M059J (cell line): ENCODE measurements at regions not wholly inside any gene's neighbourhood (a gene's known extent, or its start where the extent isn't known, plus 50 kb on each side); places are given as distances from the start of the nearest gene placed in this dataset.

Source experiments
- DNase-seq: peaks from one replicate; pipeline ENCODE4 v3.0.0-alpha.2; 2012; ENCODE audit warnings: low read depth

DNA sequence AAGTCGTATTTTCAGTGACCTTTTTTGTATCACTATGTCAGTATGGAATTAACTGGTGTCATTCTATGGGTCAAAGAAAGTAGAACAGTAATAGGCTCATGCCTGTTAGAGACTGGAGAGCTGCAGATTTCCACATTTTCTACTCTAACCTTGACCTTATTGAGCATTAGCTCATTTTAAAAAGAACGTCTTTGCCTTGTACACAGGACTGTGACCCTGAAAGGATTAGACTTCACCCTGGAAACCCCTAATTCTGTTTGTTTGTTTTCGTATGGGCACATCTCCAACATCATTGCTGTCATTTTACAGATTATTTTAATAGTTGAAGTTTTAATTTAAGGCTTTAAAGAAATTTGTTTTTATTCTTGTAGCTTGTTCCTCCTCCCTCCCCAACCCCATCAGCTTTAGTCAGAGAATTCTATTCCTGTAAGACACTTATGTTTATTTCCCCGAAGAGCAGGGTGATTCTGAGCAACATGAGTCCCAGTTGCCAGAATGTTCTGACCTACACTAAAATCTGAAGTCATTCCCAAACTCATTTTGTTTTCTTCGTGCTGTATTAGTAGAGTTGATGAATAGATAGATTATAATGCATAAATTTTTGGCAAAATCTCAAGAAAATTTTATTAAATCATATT lies 451.3 kb downstream of the FOXG1 start:
- DNase-seq = no peak

DNA sequence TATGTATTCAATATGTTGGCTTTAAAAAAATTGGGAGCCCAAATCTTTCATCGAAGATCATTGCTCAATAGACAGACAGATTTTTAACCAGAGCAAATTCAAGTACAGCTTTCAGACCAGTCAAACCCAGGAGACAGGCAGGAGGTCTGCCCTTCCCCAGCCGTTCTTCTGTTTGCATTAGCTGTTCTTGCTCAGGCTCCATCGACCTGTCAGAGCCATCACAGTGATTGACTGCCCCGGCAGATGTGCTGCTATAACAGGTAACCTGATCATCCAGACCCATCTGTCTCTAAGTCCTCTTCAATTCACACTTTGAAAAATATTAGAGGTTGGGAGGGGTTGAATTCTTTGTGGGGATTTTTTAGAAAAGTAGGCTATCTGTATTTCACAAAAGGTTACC lies 453.5 kb downstream of the FOXG1 start:
- DNase-seq = no peak

- no peak for DNase-seq
Observed at GRCh38 chr14:29220566-29220965, 454.0 kb downstream of the FOXG1 start.

DNA sequence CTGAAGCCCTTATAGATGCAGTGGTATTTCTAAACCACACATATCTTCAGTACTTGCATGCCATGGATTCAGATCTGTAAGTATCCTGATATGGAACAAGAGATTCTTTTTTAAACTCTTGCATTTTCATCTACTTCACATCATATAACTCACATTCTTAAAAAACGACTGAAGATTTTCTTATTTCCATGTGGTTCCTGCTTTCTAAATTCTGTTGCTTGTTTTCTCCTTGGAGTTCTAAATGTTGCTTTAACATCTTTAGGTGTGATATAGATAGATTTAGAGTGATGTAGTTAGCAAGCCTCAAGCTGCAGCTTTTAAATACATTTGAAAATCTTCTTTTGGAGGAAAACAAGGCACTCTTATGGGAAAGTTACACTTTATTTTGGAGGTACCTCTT lies 455.4 kb downstream of the FOXG1 start:
- DNase-seq = no peak

GRCh38 chr14:29222671-29223268 lies 456.2 kb downstream of the FOXG1 start:
- peak; percentile 65 for DNase-seq

DNA sequence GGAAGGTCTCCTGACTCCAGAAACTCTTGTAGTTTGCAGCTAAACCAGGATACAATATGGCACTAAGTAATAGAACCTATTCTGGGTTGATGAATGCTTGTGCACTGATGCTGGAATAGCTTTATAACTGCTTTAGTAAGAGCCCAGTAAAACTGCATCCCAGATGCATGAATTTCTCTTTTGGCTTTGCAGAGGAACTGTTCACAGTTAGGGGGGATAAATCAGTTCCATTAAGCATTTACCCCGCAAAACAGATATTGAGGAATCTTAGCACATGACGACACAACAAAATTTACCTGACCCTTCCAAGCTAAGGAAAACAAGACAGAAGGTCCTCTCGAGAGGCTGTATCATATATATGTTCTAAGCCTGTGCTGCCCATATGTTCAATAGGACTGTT lies 457.4 kb downstream of the FOXG1 start:
- no peak for DNase-seq

- peak; percentile 51 for DNase-seq
Observed at GRCh38 chr14:29227631-29228030, 461.0 kb downstream of the FOXG1 start.

GRCh38 chr14:29232153-29232552 lies 465.6 kb downstream of the FOXG1 start:
- no peak for DNase-seq

DNA sequence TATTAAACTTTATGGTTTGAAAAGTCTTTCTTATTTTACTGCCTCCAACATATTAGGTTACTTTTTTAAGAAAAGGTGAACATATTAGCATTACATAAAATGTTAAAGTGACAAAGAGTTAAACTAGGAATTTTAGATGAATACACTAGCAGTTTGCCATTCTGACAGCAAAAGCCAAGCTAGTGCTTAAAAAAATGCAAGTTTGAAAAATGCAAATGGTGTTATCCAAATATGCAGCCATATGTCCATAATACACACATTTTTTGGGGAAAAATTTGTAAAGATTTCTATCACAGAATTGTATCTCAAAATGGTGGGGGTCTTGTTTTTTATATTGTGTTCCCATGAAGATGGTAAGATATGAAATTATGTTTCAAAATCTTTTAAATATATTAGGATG lies 466.1 kb downstream of the FOXG1 start:
- DNase-seq = no peak

DNA sequence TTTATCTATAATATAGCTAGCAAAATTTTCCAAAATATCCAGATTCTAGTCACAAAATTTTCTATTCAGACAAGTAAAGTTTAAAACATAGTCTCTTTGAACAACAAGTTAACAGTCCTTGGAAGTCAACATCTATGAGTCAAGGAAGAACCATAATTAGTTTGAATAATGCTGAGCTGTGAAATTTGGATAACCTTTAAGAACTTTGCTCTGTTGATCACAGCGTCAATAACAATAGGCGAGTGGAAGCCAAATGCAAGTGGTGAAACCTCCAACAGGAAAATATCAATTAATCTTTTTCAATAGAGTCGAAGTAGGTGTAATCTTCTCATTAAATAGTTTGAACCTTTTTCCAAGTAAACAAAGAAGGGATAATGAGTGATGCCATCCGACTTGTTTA lies 466.6 kb downstream of the FOXG1 start:
- no peak for DNase-seq

DNA sequence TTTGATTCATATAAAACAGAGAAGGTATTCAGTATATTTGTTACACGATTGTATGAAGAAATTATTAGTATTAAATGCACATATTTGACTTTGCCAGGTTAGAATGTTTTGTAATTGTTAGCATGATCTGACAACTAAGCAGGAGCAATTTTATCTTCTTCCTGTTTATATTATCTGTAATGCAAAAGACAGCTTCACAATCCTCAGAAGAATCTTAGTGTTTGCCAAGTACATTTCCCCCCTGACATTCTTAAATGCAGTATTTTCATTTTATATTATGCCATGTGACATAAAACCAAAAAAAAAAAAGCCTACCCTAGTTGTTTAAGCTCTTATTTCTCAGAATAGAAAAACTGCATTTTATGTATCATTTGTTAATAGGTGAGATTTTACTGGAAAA lies 469.4 kb downstream of the FOXG1 start:
- DNase-seq = peak; percentile 33

DNA sequence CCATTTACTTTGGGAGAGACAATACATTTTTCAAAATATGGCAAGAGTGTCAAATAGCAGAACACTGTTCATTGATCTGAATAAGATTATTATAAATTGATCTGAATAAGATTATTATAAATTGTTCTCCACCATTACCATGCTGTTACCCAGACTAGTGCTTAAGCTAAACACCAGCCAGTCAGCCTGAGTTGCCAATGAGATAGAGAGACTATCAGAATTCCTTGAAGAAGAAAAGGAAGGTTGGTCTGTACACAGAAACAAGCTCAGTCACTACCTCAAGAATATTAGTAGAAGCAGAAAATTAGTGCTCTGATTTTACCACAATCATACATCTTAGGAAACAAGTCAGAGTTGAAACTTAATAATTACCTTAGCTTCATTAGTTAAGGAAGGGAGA lies 469.8 kb downstream of the FOXG1 start:
- peak; percentile 40 for DNase-seq

DNA sequence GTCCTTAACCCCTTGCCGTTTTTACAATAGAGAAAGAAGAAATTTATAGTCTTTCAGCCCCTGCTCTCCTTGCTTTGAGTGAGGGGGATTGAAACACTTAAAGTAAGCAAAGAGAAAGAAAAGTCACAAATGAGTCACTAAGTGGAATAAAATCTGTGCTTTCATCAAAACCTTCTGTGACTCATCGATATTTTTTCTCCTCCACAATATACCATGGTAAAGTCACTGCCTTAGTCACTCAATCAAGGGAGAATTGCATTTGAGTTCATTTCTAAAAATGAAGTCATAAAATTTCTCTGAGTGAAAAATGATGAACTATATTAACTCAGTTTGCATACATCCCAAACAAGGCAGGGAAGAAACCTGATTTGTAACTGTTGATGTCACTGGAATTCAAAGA lies 470.3 kb downstream of the FOXG1 start:
- DNase-seq = peak; percentile 89

- DNase-seq = peak; percentile 91
Observed at GRCh38 chr14:29240066-29240465, 473.5 kb downstream of the FOXG1 start.

DNA sequence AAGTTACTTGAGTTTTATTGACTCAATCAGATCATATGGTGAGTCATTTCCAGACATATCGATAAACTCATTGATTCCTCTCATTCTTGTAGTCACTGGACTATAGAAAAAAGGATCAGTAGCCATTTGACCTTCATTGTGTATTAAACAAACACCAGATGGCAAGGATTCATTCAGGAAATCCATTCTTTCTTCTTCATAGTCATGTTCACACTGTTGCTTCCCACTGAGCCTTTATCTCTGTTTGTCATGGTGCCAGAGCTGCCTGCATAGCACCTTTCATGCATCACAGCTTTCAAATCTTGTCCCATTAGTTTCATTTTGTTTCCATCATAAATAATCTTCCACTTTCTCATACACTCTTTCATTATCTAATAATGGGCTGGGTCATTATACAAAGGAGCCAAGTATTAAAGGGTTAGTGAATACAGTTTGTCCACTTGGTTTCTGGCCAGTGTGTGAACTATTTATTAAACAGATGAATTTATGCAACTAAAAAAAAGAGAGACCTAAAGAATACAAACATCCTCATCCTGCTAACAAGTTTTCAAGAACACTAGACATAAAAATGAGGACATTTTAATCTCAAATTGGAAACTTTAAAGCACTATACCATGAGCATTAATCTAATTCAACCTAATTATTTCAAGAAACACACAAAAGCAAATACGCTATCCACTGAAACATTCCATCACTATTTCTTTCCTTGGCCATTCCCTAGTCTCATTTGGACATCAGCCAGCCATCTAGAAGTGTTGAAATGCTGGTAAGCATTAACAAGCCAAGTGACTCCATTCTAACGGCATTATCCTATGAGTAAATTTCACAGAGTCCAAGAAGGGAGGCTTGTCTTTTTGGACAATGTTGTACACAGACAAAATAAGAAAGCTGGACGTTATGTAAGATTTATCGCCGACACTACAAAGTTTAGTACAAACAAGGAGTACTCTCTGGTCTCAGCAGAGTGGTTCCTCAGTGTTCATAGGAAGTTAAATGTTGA lies 476.5 kb downstream of the FOXG1 start:
- peak; percentile 66 for DNase-seq

GRCh38 chr14:29255692-29256091 lies 489.1 kb downstream of the FOXG1 start:
- no peak for DNase-seq

DNA sequence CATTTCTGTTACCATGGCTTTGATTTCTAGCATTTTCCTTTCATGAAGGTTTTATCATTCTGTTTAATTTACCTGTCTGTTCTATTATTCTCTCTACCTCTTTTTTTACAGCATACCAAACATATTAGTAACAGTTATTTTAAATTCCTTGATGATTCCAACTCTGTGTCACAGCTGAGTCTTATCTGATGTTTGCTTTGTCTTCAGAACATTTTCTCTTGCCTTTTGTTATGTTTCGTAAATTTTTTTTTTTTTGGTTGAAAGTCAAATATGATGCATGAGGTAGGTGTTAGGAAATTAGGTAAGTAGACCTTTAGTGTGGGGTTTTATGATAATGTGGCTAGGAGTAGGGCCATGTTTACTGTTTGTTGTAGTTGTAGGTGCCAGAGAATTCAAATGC lies 496.4 kb downstream of the FOXG1 start:
- DNase-seq = peak; percentile 54

GRCh38 chr14:29264865-29265264 lies 498.3 kb downstream of the FOXG1 start:
- no peak for DNase-seq

DNA sequence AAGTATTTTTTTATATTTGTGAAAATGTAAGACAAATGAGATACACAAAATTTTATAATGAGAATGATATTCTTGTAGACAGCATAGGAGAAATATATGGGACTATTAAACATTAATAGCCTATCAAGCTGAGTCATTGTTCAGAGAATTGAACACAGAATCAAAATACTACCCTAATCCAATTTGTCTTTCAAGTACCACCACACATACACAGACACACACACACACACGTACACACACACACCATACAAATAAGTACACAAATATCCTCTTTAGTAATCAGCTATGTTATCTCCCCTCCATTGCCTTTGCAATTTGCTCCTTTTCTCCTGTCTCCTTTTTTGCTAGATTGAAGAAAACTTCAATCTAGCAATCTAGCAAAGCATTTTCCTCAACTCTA lies 499.3 kb downstream of the FOXG1 start:
- no peak for DNase-seq

GRCh38 chr14:29271669-29272068 lies 505.1 kb downstream of the FOXG1 start:
- no peak for DNase-seq

GRCh38 chr14:29273513-29273912 lies 506.9 kb downstream of the FOXG1 start:
- DNase-seq = no peak

DNA sequence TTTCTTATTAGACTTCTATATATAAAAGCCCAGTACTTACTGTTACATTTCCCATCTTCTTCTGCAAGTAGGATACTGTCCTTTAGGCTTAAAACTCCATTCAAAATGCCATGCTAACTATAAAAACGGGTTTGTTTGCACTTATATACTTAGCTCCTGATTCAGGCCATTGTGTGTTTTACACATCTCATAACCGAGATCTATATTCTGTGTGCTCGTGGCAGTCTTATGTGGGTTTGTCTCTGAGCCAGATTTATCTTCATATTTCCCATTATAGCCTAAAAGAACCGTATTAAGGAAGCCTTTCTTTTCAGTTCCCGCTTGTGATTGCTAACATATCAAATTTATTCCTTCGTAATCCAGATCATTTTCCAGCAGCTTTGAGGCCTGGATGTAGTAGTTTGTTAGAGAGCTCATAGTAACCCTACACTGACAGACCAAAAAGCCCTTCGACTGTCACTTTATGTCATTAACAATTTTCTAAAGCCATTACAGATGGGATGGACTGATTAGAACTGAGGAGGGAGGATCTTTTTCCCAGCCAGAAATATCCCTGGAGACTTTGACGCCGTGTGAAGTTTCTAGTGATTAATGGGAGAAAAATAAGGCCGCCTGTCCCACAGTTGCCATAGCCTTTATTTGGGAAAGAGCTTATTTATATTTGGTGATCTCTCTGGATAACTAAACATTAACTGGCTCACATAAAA lies 508.5 kb downstream of the FOXG1 start:
- no peak for DNase-seq
